ENCODE measurements at regions not wholly inside any gene's neighbourhood (a gene's known extent, or its start where the extent isn't known, plus 50 kb on each side); places are given as distances from the start of the nearest gene placed in this dataset.
"Not testable (repeated sequence)": the region's sequence is repeated elsewhere in the genome, so short reads cannot be mapped to it uniquely, and the experiment has no call there.

DNA sequence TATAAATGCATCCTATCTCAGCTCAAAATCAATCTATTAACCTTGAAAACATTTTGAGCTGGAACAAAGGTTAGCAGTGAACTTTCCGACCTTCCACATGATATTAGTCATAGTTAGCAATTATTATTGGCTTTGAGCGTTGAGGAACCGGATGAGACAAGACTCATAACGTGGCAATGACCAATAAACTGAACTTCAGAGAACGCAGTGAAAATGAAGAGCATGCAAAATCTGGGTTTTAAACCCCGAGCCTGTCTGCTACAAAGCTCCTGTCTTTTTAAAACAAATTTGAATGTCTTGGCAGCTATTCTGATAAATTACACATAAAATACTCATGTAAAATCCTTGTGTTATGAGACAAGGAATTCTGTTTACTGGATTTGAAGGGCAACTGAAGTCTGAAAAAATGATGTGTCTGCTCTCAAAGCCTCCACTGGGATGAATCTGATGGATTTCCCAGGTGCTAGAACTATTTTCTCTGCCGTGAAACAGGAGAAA lies 74.7 kb upstream of the ITGB1 start:
- DNase-seq, result no peak

DNA sequence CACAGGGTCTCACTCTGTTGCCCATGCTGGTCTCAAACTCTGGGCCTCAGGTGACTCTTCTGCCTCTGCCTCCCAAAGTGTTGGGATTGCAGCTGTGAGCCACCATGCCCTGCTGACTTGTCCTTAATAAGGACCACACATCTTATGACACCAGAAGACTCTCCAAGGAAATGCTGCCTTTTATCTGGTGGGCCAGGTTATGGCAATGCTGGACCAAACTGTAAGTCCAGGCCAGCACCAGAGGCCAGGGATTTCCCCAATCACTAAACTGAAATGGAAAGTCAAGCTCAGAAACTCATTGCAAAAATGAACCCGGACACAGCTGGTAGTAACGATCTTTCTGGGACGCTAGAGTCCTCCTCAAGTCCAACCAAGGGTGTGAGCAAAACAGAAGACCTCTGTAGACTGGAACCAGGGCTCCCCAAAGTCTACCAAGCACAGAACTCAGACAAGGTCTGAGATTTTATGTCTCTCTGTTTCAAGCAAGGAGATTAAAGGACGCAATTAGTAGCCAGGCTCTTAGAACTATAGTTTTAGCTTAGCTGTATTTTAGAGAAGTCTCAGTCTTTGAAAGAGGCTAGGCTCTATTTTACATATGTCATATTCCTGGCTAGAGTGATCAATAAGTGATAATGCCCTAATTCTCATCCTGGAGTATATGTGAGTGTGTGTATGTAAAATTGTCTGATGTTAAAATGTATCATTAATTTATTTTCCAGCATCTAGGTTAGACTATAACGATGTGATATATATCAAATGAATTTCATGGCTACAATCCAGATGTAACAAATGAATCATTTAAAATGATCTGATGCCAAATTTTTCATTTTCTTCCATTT lies 74.0 kb upstream of the ITGB1 start:
- DNase-seq, result no peak

DNA sequence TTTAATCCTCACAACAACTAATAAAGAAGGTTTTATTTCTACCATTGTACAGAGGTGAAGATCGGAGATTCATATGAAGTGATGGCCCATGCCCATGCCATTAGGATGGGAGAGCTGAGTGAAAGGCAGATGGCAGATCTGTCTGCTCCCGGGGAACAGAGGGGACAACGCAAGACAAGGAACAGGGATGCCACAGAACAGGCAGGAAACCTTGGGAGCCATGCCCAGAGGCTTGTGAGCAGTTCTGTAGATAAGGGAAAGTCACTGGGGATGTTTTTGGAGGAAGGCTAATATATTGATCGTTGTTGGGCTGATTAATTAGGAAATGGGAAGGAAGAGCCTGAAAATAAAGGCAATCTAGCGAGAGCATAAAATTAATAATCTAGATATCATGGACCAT lies 73.1 kb upstream of the ITGB1 start:
- no peak for DNase-seq

DNA sequence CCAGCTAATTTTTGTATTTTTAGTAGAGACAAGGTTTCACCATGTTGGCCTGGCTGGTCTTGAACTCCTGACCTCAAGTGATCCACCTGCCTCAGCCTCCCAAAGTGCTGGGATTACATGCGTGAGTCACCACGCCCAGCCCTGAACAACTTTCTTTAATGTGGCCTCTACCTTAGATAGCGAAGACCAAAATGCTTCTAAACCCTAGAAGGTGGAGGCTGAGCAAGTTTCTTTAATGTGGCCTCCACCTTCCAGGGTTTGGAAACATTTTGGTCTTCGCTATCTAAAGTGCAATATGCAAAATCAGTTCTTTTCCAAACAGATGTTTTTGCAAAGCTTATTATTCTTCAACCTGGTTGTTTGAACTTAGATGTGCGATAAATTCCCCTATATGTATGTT lies 70.5 kb upstream of the ITGB1 start:
- DNase-seq, result not testable (repeated sequence)

DNA sequence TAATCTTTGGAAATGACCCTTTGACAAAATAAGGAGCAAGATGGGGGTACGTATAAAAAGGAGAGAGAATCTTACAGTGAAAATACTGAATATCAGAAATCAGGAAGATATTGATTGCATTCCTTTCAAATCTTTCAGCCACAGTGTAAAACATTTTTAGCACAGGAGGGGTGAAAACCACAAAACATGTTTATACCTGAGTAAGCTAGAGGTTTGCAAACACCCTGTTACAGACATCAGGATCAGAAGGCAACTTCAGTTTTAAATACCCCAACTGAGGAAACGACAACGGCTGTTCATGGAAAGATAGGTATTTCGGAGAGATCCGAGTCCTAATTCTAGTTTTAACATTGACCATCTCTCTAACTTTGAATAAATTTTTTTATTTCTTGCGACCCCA lies 69.1 kb upstream of the ITGB1 start:
- no peak for DNase-seq

DNA sequence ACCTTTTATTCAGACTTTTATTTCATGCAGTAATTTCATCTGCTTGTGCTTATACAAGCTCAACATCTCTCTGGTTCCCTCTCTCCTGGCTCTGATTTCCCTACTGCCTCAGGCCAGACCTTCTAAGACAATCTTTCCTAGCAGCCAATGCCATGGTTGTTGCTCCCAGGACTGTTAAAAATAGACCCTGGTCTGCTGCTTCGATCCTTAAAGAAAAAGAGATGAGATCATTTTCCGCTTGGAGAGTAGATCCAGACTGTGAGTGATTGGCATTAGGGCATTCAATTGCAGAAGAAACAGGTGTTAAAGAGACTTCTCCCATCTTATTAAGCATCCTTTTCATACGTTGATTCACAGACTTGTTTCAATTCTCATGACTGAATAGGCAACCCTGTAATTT lies 68.4 kb upstream of the ITGB1 start:
- no peak for DNase-seq

DNA sequence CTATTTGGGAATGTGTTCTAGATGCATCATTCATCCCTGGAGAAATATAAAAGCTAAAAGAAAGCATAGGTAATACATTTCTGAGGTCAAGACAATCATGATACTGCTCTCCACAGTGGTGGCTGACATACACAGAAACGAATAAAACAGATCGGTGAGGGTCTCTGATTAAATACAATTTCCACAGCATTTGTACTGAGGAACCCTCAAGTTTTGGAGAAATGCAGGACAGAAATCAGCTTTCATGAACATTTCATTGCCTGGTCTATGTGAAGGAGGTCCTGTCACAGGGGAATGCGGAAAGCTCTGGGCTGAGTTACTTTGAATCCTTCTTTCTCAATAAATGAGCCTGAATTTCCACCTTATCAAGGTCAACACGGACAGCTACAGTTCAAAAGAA lies 67.9 kb upstream of the ITGB1 start:
- no peak for DNase-seq

DNA sequence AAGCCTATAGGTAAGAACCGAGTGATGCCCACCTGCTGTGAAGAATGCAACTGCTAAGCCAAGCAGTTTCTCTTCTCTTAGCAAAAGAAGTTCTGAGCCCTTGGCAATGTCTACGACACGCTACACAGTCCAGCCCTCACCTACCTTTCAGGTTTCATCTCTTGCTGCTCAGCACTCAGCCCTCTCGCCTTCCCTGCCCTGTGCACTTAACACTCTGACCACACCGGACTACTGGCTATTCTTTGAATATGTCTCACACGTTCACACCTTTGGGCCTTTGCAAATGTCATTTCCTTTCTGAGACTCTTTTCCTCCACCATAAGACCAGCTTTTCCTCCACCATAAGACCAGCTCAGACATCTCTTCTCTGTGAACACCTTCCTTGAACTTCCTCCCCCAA lies 67.0 kb upstream of the ITGB1 start:
- DNase-seq, result no peak

DNA sequence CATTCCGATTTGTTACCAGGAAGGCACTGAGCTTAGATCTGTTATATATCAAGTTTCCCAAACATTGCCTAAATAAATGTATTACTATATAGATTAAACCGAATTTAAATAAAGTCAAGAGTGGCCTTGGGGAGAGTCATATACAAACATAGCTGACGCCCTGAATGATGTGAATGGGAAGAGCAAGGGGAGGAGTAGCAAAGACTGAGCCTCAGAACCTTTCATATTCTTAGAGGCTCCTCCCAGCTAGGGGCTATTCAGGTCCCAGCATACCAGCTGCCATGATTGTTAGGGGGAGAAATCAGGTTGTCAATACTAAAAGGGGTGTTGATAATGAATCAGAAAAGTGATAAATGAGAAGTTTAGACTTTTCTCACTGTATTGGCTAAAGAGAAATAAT lies 64.7 kb upstream of the ITGB1 start:
- DNase-seq, result no peak

DNA sequence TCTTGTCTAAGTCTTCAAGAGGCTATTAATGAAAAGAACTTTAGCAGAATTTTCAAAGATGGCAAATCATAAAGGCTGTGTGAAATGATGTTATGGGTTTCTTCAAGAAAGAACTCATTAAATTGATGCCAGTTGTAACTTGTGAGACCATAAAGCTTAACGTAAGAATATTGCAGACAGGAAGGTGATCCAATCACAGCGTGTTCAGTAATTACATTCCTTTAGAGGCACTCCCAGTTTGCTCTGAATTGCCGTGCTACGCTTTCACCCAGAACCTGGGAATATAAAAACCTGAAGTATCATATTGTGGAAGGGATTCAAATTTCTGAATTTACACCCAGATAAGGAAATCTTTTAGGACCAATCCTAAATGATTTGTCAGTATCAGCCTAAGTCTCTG lies 64.1 kb upstream of the ITGB1 start:
- no peak for DNase-seq

DNA sequence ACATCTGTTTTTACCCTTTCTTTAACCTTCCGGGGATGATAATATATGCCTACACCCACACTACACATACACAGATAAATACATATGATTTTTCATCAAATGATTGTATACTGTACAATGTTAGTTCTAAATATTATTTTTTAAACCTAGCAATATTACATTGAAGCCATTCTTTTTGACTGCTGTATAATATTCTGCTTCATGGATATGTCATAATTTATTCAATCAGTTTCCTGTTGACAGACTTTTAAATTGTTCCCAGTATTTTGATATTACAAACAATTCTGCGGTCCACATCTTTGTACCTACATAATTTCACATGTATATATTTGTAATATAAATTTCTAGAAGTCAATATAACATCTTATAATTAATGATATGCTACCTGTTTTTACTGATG lies 59.0 kb upstream of the ITGB1 start:
- DNase-seq, result no peak

DNA sequence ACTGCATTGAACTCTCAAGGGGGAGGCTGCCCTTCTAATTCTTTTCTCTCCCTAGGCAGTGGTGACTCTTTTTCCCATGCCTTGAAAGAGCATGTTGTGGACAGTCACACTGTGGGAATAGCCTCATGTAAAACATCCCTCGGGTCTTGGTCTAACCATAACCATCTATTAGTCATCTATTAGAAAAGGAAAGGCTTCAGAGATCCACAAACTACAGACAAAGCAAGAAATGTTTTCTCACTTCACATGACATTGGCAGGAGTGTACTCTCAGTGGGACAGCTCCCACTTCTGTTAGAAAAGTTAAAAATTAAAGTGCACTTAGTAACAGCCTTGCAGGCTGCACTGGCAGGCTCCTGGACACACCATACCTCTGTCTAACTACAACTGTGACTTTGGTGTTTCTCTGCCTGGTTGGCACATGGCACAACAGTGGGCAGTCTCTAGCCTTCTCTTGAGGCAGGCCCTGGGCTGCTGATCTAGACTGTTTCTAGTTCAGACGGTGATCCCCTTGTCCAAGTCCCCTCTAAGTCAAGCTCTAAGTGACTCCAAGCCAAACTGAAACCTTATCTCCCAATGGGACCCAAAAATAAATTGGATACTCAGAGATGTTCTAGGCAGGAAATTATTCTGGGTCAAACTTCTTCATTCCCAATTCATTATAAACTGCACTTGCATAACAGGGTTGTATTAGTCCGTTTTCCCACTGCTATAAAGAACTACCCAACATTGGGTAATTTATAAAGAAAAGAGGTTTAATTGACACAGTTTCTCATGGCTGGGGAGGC lies 57.9 kb upstream of the ITGB1 start:
- no peak for DNase-seq

DNA sequence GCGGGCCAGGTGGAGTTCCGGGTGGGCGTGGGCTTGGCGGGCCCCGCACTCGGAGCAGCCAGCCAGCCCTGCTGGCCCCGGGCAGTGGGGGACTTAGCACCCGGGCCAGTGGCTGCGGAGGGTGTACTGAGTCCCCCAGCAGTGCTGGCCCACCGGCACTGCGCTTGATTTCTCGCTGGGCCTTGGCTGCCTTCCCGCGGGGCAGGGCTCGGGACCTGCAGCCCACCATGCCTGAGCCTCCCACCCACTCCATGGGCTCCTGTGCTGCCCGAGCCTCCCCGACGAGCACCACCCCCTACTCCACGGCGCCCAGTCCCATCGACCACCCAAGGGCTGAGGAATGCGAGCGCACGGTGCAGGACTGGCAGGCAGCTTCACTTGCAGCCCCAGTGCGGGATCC lies 55.3 kb upstream of the ITGB1 start:
- not testable (repeated sequence) for DNase-seq

DNA sequence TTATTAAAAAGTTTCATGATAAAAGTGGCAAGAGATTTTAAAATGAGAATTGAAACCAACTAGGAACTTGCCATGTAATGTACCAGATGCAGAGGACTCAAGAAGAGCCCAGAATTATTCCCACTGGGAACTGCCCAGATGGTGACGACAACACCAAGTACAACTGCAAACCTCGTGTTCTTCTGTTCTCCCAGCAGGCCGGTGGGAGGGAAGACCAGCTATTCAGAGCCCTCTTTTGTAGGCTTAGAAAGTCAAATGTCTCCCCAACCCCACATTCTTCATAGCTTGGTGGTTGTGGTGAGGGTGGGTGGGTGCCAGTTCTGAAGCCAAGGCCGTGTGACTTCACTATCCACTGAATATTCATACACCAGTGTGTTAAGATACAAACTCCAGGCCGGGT lies 54.3 kb upstream of the ITGB1 start:
- no peak for DNase-seq

DNA sequence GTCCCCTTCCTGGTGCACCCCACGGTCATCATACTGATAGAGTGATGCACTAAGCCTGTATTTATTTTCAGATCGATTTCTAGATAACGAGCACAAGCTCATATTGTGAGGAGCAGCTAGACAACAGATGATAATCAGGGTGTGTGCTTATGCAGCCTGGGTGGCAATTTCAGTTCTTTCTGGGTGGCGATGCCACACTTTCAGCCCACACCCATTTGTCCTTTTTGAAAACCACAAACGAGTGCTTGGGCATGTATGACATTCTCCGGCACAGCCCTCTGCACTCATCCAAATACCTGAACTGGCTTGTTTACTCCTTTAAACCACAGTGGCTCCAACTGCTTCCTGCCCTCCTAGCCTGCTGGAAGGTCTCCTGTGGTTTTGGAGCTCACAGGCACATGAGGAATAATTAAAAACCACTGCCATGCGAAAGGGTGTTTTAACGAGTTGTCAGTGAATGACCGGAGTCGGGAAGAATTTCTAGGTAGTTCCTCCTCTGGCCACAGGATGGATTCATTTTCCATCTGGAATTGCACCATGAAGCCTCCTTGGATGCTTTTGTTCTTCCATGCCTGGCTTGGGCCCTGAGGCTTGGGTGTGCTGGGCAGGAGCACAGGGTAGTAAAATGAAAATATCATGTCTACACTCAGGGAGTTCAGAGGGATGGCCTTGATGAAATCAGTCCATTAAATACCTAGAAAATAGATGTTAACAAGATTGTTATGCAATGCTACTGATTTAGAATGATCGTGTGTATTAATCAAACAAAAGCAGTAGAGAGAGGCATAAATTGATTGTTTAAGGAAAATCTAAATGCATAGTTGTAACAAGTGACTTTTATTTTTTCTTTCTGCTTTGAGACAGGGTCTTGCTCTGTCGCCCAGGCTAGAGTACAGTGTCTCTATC lies 52.4 kb upstream of the ITGB1 start:
- peak; percentile 13 for DNase-seq

DNA sequence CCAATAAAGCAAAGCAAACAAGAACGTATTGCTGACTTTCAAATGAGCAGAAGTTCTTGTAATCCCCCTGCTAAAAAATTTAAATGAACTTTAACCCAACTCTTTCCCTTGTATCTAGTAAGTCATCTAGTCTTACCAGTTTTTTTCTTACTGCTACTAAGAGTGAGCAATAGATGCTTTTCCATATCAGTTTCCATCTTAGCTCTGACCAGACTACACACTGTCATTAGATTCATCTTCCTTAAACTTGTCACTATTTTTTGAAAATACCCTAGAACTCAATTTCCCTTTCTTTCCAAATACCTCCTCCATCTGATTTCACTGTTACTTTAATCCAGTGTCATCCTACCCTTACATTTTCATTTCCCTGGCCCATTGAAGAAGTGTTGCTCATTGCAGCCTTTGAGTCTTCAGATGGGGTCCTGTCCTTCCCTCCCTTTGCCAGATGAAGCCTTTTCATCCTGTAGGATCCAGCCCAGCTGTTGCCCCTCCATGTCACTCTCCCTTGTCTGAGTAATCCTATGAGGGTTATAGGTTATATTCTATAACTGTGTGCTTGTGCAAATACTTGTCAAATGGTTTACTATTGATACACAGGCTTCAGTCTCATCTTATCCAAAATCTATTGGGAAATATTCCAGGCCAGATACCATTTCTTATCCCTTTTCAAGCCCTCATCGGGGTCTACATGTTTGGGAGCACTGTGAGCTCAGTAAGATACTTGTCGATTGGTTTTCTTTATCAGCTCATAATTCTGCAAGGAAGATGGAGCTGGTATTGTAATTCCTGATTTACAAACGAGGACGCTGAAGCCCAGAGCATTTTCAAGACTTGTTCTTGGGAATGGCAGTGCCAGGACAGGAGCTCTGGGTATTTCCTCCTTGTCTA lies 51.5 kb upstream of the ITGB1 start:
- peak; percentile 5 for DNase-seq

DNA sequence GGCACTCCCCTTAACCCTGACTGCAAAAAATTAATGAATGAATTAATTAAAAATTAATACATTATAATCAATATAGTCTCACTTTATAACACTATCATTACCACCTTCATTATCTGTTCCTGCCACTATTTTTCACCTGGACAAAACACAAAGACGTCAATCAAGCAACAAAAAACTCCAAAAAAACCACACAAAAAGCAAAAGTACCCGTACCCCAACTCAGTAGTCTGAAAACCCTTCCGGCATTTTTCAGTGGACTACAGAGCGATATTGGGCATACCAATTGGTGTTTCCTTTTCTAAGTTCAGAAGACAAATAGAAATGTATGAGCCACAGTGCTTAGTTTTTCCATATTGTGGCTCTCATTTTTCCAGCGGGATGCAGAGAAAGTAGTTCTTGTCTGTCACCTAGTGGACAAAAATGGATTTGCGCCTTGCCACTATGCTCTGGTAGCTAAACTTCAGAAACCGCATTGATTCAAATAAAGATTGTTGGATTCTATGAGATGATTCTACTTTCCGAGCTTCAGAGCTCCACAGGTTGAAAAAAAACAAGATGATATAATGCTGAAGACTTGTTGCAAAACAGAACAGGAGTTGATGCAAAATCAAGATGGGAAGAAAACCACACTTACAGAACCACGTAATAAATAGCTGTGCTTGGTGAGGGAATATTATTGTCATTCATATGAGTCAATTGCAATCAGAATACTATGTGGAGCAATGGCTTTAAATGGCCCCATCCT lies 50.6 kb upstream of the ITGB1 start:
- DNase-seq, result peak; percentile 42

DNA sequence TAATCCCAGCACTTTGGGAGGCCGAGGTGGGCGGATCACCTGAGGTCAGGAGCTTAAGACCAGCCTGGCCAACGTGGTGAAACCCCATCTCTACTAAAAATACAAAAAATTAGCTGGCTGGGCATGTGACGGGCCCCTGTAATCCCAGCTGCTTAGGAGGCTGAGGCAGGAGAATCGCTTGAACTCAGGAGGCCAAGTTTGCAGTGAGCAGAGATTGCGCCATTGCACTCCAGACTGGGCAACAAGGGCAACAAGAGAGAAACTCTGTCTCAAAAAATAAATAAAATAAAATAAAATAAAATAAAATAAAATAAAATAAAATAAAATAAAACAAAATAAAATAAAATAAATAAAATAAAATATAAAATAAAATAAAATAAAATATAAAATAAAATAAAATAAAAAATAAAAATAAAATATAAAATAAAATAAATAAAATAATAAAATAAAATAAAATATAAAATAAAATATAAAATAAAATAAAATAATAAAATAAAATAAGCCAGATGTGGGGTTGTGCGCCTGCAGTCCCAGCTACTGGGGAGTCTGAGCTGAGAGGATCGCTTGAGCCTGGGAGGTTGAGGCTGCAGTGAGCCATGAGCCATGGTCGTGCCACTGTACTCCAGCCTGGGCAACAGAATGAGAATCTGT lies 49.8 kb upstream of the ITGB1 start:
- not testable (repeated sequence) for DNase-seq

All from T-helper 9 cell (primary cell).